MG63 (cell line): ENCODE measurements at regions not wholly inside any gene's neighbourhood (a gene's known extent, or its start where the extent isn't known, plus 50 kb on each side); places are given as distances from the start of the nearest gene placed in this dataset.

Experiments
- DNase-seq: peaks from one replicate; pipeline ENCODE4 v3.0.0-alpha.2; 2020
- H3K27me3 ChIP-seq: fragments of 250-450 bp; sonication (Bioruptor Pico); 2 replicates; pipeline ENCODE4 v1.5.1; 2020; ENCODE audit warnings: mild to moderate bottlenecking, moderate library complexity
- H3K36me3 ChIP-seq: fragments of 250-450 bp; sonication (Bioruptor Pico); 2 replicates; pipeline ENCODE4 v1.5.1; 2020; ENCODE audit warnings: mild to moderate bottlenecking, moderate library complexity
- H3K4me3 ChIP-seq: fragments of 250-450 bp; sonication (Bioruptor Pico); 2 replicates; pipeline ENCODE4 v1.5.1; 2020; ENCODE audit warnings: mild to moderate bottlenecking, moderate library complexity
- H3K9me3 ChIP-seq: fragments of 250-450 bp; sonication (Bioruptor Pico); 2 replicates; pipeline ENCODE4 v1.5.1; 2020; ENCODE audit warnings: mild to moderate bottlenecking, moderate library complexity

DNA sequence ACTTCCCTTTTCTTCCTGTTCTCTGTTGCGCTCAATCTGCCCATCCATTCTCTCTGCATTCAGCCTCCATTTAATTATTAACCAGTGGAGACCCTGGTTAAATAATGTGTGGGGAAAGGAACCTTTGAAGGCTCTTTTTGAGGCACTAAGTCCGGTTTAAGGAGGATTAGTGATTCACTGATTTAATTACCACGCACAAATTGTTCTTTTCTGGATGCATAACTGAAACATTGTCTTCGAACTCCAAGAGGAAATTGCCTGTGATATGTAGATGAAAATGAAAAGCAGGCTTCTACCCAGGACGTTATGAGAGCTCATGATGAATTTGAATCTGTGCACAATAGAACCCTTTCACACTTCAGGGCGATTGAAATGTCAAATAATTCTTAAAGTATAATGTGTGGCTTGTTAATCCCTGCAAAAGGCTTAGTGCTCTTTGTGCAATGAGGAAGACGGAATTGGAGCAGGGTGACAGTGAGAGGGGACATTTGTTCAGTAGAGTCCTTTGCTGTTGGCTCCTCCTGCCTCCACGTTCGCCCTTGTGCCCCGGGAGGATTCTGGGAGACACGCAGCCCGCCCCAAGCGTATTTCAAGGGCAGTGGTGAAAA, 51.1 kb upstream of the ZNF236 start:
- DNase-seq: no peak

DNA sequence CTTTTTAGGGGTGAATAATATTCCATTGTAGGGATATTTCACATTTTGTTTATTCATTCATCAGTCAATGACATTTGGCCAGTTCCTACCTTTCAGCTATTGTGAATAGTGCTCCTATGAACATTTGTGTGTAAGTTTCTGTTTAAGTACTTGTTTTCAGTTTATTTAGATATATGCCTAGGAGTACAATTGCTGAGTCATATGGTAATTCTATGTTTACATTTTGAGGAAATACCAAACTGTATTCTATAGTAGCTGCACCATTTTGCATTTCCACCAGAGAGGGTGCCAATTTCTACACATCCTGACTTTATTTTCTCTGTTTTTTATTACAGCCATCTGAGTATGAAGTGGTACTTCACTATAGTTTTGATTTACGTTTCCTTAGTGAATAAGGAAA, 54.4 kb upstream of the ZNF236 start:
- Histone ChIP-seq H3K9me3 (peaks cover 3% of the 10 kb centered on the region; the same call in 1 of the 2 replicates), H3K27me3 (no peaks in the 10 kb centered on the region), H3K4me3 (no peak overlapping the region), H3K36me3 (no peaks in the 10 kb centered on the region)
- no peak for DNase-seq

More for the DNA sequence above, 51.1 kb upstream of the ZNF236 start:
- Histone ChIP-seq H3K36me3 (no peaks in the 10 kb centered on the region), H3K4me3 (no peak overlapping the region), H3K9me3 (peaks cover 3% of the 10 kb centered on the region; the same call in 1 of the 2 replicates), H3K27me3 (no peaks in the 10 kb centered on the region)

DNA sequence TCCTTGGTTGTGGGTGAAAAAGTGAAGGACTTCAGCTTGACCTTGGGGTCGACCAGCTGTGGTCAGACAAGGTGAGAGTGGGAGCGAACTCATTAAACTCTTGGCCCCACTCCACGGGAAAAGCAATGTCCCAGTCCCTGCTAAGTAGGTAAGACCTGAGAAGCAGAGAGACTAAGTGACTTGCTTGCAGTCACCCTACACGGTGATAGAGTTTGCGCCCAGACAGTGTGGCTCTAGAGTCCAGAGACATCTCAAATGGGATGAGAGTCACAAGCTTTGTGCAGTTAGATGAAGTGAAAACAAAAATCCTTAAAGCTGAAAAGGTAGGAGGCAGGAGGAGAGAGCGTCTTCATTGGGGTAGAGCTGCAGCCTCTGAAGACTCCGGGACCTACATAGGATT, 55.9 kb upstream of the ZNF236 start:
- DNase-seq: no peak
- no peak overlapping the region for H3K4me3 ChIP-seq
- no peaks in the 10 kb centered on the region for H3K27me3 ChIP-seq
- H3K36me3 ChIP-seq: no peaks in the 10 kb centered on the region
- peaks cover 3% of the 10 kb centered on the region; the same call in 1 of the 2 replicates for H3K9me3 ChIP-seq

DNA sequence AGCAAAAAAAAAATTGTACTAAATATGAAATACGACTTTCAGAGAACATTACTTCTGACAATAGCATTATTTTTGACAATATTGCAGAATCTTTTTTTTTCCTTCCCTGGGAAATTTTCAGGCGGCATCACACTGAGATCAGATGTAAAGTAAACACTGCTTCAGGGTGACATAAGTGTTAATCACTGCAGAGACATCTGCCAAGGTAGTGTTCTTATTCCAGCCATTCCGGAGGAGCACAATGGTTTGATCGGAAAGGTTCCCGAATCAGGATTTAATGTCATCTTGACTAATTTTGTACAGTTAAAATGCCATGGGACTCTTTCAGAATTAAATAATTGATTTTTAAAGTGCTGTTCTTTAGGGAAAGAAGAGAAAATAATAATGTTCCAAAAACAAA, 56.7 kb upstream of the ZNF236 start:
- Histone ChIP-seq H3K9me3 (peaks cover 3% of the 10 kb centered on the region; the same call in 1 of the 2 replicates), H3K36me3 (no peaks in the 10 kb centered on the region), H3K4me3 (no peak overlapping the region), H3K27me3 (no peaks in the 10 kb centered on the region)
- no peak for DNase-seq

DNA sequence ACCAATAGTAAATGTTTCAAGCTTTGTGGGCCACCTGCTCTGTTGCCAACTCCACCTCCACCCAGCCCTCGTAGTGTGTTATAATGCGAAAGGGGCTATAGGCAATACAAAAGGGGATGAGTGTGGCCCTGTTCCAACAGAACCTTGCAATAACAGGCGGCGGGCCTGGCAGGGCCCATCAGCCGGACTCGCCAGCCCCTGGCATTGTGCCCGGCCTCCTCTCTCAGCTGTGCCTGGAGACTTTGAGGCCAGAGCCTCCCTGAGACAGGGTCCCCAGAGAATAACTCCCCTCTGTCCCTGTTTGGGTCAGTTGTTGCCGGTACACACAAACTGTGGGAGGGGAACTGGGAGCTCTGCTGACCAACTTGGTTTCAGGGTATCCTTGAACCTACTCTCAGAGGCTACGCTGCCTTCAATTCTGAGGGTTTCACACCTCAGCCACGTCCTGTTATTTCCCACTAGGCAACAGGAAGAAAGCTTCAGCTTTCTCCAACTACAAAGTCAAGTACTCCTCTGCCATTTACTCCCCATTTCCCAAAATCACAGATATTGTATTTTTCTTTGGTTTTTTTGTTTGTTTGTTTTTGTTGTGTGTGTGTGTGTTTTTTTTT, 58.0 kb upstream of the ZNF236 start:
- Histone ChIP-seq H3K4me3 (no peak overlapping the region), H3K27me3 (no peaks in the 10 kb centered on the region), H3K9me3 (peaks cover 3% of the 10 kb centered on the region; the same call in 1 of the 2 replicates), H3K36me3 (no peaks in the 10 kb centered on the region)
- DNase-seq: no peak

DNA sequence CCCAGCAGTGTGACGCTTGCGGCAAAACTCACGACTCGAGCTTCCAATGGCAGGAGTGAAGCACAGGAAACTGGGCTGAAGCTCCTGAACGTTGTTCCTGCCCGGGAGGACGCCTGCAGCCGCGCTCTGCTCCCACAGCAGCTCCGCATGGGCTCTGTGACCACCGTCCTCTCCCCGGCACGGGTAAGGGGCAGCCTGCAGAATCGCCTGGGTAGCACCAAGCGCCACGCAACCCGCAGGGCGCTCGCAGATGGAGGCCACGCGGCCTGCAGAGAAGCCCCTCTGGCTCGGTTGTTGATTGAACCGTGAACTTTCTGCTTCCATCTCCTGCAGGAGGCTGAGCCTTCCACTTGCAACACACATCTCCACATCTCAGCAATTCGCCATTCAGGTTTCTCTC, 63.3 kb upstream of the ZNF236 start:
- Histone ChIP-seq H3K36me3 (no peaks in the 10 kb centered on the region), H3K27me3 (no peaks in the 10 kb centered on the region), H3K9me3 (no peaks in the 10 kb centered on the region), H3K4me3 (no peak overlapping the region)
- DNase-seq: no peak

DNA sequence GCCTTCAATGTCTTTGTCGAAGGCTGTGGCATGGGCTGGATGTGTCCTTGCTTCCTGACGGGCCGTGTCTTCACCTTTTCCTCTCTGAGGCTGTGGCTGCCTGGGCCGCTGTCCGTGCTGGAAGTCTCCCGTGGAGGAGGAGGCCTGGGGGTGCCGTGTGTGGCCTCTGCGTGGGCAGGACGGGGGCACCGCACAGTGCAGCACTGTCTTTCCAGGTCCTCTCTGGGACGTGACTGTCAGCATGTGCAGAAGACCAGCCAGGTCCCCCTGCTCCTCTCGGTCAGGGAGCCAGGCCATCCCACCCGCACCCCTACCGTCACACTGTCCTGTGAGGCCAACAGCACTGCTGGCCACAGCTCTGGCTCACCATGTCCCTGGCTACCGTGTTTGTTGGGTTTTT, 64.4 kb upstream of the ZNF236 start:
- H3K36me3 ChIP-seq: no peaks in the 10 kb centered on the region
- no peaks in the 10 kb centered on the region for H3K9me3 ChIP-seq
- no peak overlapping the region for H3K4me3 ChIP-seq
- no peak for DNase-seq
- H3K27me3 ChIP-seq: no peaks in the 10 kb centered on the region

DNA sequence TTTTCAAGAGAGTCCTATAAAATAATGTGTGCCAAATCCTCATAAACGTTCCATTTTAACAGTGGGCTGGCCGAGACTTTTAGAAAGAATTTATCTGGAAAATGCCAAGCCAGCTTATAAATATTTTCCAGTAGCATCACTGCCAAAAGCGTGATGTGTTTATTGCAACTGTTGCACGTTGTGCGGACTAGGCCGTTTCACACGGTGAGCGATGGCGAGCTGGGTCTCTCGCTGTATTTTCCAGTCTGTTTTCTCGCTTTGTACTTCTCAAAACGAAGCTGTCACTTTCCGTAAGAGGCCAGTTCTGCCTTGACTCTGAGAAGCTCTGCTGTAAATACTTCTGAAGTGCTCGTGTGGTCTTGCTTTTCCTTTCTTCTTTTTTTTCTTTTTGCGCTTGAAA, 65.0 kb upstream of the ZNF236 start:
- DNase-seq: no peak
- H3K4me3 ChIP-seq: no peak overlapping the region
- H3K9me3 ChIP-seq: no peaks in the 10 kb centered on the region
- no peaks in the 10 kb centered on the region for H3K36me3 ChIP-seq
- H3K27me3 ChIP-seq: no peaks in the 10 kb centered on the region

DNA sequence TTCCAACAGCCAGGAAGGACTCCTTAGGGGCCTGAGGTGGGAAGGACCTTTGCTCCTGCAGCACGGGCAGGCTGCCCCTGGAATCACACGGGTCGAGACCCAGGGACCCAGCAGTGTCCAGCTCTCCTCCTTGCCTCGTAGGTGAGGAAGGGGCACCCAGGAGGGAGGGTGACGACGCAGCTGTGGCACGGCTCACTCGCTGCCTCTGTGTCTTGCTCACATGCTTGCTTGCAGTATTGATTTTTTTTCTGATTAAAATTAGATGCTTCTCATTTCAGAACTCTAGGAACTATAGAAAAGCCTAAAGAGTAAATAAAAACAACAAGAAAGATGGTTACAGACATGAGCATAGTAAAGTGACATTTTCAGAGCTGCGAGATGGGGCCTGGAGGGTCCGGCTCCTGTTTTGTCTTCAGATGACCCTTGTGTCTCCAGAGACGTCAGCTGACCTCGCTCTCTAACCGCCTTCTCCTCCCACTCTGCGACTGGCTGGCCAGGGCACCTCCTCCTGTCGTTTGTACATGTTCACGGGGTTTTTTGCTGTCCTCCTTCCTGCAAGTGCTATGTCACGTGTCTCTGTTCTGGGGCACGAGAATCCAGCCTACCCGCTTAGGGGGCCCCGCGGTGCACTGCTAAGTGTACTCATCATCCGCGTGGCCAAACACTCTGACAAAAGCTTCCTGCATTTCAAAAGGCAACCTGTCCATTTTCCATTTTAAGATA, 65.7 kb upstream of the ZNF236 start:
- Histone ChIP-seq H3K27me3 (no peaks in the 10 kb centered on the region), H3K4me3 (no peak overlapping the region), H3K9me3 (no peaks in the 10 kb centered on the region), H3K36me3 (no peaks in the 10 kb centered on the region)
- no peak for DNase-seq

DNA sequence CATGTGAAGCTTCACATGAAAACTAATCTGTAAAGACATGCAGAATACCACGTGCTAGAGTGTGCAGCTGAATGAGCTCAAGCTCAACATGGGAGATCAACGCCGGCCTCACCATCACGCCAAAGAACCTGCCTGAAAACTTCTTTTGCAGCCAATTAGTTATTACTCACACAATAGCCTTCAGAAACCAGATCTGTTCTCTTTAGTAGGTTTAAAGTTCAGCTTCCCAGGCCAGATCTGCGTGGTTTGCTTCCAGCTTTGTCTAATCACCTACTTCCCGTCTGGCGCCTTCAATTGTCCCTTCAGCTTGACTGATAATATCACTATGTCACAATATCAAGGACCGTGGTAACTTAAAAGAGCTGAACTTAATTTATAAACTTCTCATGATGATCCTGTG, 68.0 kb upstream of the ZNF236 start:
- Histone ChIP-seq H3K36me3 (no peaks in the 10 kb centered on the region), H3K27me3 (no peaks in the 10 kb centered on the region), H3K4me3 (no peak overlapping the region), H3K9me3 (peaks cover 7% of the 10 kb centered on the region; the same call in 1 of the 2 replicates)
- no peak for DNase-seq

DNA sequence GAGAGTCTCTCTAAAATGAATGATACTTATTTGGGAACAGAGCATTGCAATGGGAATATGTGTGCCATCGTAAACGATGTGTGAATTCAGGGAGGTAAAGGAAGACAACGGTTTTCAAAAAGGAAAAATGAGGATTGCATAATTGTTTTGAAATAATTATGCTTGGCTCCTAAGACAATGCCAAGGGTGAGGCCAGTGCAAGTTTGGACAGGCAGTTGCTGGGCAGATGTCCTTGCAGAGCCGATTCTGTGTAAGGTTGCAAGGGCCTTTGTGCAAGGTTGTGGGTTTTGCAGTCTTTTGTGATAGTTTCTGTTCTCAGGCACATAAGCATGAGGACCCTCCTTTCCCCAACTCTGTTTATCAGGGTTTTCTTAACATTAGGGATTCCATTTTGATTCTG, 70.0 kb upstream of the ZNF236 start:
- no peak for DNase-seq
- no peaks in the 10 kb centered on the region for H3K27me3 ChIP-seq

DNA sequence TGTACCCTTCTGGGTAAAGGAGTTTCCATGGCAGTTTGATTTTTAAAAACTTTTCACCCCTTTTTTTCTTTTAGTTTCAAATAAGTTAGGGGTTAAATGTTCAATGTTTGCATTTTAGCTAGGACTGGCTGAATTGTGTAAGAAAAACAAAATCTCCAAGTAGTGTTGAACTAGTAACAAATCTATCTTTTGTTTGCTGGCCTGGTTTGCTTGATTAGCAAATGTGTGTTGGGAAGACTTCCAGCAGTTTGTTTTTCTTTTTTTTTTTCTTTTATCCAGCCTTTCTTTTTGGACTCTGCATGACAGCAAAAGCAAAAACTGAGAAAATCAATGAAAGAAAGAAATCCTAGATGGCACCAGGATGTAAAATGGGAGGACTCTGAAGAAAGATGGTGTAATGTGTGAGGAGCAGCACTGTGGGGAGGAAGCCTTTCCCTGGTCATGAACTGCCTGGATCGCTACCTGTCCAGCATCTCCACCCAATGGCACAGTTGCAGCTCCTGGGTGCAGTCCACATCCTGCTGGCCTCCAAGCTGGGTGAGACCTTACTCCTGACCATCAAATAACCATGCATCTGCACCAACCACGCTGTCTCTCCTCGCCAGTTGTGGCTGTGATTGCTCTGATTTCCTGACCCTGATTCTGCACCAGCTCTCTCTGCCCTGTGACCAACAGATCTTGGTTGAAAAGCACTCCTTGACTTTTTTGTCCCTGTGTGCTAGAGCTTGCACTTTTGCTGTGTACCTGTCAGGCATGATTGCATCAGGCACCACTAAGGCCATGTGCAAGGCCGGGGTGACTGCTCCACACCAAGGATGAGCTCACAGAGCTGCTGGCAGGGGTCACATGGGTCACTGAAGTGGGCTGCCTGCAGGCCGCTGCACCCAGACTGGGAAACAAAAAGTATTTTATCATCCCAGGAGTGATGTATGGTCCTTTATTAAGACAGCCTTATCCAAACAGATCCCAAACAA, 71.2 kb upstream of the ZNF236 start:
- no peaks in the 10 kb centered on the region for H3K27me3 ChIP-seq
- no peaks in the 10 kb centered on the region for H3K36me3 ChIP-seq
- no peak overlapping the region for H3K4me3 ChIP-seq
- DNase-seq: no peak
- peaks cover 7% of the 10 kb centered on the region; the same call in 1 of the 2 replicates for H3K9me3 ChIP-seq

More for the DNA sequence above, 70.0 kb upstream of the ZNF236 start:
- no peak overlapping the region for H3K4me3 ChIP-seq
- no peaks in the 10 kb centered on the region for H3K36me3 ChIP-seq
- peaks cover 7% of the 10 kb centered on the region; the same call in 1 of the 2 replicates for H3K9me3 ChIP-seq

DNA sequence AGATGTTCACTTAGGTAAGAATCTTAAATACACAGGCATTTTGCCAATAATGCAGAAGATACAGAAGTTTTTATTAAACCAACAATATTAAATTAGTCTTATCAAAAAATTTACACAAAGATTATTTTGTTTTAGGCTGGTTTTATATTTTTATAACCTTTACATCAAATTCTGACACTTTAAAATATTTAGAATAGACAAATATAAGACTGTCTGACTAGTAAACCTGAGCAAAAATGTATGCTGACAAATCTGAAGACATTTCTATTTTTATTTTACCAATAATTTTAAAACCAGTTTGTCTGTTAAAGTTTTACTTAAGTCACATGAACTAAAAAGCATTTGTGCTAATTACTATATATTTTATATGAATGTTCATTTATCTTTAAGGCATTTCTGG, 72.1 kb upstream of the ZNF236 start:
- Histone ChIP-seq H3K9me3 (peaks cover 7% of the 10 kb centered on the region; the same call in 1 of the 2 replicates), H3K27me3 (no peaks in the 10 kb centered on the region), H3K4me3 (no peak overlapping the region), H3K36me3 (no peaks in the 10 kb centered on the region)
- DNase-seq: no peak

DNA sequence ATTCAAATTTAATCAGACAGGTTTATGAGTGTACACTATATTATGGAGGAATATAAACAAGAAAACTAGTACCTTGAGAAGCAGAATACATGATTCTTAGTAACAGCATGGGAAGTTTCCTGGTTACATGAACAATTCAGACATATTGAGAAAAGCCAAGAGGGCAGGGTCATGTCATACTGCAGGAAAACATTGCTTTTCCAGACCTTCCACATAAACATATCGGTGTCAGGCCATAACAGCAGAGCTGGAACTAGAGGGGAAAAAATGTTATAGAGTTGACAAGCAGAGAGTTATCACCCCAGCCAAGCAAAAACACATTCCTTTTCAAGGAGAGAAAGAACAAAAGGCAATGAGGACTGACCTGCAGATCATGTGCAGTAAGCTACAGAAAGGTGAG, 74.7 kb upstream of the ZNF236 start:
- Histone ChIP-seq H3K36me3 (no peaks in the 10 kb centered on the region), H3K4me3 (no peak overlapping the region), H3K9me3 (peaks cover 7% of the 10 kb centered on the region; the same call in 1 of the 2 replicates), H3K27me3 (no peaks in the 10 kb centered on the region)
- no peak for DNase-seq

DNA sequence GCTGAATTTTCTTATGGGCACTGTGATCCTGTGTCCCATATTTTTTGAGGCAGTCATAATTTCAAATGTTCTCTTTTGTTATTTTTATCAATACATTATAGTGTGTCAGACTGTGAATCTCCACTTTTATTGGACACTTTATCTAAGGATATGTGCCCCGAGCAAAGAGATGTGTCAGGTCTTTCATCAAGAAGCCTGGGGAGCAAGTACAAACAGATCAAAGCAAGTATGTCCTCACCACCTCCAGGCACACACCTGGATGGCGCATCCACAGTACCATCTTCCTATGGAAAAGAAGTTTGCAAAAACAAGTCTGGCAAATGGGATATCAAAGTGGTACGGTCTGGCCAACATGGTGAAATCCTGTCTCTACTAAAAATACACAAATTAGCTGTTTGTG, 81.0 kb upstream of the ZNF236 start:
- no peaks in the 10 kb centered on the region for H3K9me3 ChIP-seq
- no peak overlapping the region for H3K4me3 ChIP-seq
- H3K27me3 ChIP-seq: no peaks in the 10 kb centered on the region
- no peak for DNase-seq
- no peaks in the 10 kb centered on the region for H3K36me3 ChIP-seq

DNA sequence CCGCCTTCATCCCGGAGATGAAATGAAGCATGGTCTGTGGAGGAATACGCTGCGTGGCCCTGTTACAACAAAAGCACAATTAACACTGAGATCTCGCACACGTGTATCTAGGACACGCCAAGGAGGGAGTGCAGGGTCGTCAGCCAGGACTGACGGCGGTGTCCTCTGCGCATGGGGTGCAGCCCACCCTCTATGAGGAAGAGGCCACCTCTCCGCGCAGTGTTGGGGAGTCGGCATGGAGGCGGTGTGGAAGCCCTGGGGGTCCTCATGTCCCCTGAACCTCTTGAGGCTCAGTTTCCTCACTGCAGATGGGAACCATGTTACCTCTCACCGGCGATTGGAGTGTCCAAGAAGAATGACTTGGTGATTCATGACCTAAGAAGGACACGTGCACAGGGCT, 86.0 kb upstream of the ZNF236 start:
- DNase-seq: no peak
- no peaks in the 10 kb centered on the region for H3K36me3 ChIP-seq
- no peaks in the 10 kb centered on the region for H3K9me3 ChIP-seq
- H3K4me3 ChIP-seq: no peak overlapping the region
- H3K27me3 ChIP-seq: no peaks in the 10 kb centered on the region

DNA sequence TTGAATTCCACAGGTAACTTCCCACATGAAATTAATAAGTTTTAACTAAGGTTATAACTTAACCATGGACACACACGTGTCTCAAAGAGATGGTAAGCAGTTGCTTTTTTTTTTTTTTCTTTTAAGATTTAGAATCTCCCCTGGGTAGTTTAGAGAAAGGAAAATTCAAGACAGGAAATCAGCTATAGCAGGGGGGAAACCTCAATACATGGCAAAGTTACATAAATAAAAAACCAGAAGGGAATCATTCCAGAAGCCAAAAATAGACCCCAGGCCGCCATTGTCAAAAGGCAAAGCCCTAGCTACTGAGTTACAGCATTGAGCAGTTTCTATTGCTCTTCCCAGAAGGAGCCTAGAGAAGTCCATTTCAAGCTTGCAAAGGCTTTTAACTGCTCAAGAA, 91.5 kb upstream of the ZNF236 start:
- no peaks in the 10 kb centered on the region; the same call in 1 of the 2 replicates for H3K9me3 ChIP-seq
- no peak for DNase-seq
- no peaks in the 10 kb centered on the region for H3K36me3 ChIP-seq
- no peaks in the 10 kb centered on the region for H3K27me3 ChIP-seq
- no peak overlapping the region for H3K4me3 ChIP-seq
